HG03571 (cell line): ENCODE measurements at regions not wholly inside any gene's neighbourhood (a gene's known extent, or its start where the extent isn't known, plus 50 kb on each side); places are given as distances from the start of the nearest gene placed in this dataset.
"Not testable (repeated sequence)": the region's sequence is repeated elsewhere in the genome, so short reads cannot be mapped to it uniquely, and the experiment has no call there.

Experiments
- ATAC-seq: cut with Tn5 transposase; IDR thresholded peaks from one replicate; pipeline ENCODE4 v1.9.1; 2021; ENCODE audit not compliant: unreplicated experiment

GRCh38 chrX:123036401-123036800 lies 147.7 kb upstream of the GRIA3 start:
- ATAC-seq: no peak

DNA sequence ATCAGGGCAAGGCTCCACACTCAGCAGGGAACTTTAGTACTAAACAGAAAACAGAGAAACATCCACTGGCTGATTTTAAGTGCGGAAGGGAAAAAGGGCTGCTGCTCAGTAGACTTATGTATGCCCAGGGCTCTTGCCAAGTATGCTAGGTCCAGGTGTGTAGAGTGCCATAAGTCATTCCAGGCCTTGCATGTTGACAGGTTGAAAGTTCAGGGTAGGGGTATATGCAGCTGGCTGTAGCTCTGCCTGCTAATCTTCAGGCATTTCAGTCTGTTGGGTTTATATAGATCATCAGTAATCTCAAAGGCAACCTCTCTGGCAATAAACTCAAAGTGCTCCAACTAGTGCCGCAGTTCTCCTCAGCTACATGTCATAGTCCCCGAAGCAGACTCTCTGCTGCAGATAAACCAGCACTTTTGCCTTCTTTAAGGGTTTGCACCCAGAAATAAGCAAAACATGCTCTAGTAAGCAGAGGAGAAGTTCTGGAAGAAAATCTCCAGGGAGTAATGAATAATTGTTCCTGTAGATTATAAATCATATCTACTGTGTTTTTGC lies 134.9 kb upstream of the GRIA3 start:
- no peak for ATAC-seq

DNA sequence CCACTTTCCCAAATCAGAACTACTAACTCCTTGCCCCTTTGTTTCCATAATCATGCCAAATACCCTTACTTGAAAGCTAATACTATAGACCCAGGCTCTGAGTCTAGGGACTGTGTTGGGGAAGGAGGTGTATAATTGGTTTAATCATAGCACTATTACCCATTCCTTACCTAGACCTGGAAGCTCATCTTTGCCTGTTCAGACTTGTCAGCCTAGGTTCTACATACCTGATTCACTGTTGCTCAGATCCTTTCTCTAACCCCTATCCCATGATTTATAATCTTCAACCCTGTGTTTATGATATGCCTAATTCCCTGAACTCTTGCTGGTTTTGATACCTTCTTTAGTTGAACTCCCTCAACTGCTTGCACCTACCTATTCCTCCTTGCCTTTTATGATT lies 123.1 kb upstream of the GRIA3 start:
- ATAC-seq: no peak

GRCh38 chrX:123064053-123064452 lies 120.0 kb upstream of the GRIA3 start:
- no peak for ATAC-seq

GRCh38 chrX:123072686-123073385 lies 111.2 kb upstream of the GRIA3 start:
- no peak for ATAC-seq

DNA sequence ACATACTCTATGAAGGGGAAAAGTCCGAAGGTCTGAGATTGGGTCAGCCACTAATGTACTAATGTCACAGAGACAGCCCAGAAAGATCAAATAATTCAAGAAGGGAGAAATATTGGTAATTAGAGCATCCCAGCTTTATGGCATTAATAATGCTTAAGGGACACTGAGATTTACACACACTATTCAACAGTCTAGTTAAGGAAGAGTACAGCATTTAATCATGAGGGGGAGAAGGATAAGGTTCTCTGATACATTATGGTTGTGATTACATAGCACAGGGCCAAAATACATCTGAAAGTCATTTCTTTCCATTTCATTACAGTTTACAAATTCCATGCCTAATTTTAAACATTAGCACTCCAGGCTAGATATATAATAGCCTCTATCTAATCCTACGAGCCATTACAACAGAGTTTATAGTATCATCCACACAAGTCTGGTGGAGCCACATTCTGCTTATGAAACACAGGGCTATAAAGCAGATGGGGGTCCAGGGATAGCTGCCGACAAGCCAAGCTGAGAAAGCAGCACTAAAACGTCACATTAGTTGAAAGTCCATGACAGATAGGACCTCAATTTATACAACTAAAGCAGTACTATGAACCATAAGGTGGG lies 108.0 kb upstream of the GRIA3 start:
- no peak for ATAC-seq

DNA sequence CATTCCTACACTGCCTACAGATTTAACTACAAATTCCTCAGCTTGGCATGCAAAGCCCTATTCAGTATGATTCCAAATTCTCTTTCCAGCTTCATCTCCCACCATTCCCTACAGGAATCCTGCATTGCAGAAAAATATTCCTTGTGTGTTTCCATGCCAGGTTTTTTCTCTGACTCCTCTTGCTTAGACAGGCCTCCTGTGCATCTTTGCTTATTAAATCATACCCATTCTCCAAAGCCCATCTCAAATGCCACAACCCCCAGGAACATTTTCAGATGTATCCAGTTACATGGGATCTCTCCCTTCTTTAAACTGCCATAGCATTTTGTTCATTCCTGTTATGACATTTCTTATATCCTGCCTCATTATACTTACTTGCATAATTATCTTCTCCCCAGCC lies 106.4 kb upstream of the GRIA3 start:
- ATAC-seq: no peak

GRCh38 chrX:123080065-123080464 lies 104.0 kb upstream of the GRIA3 start:
- no peak for ATAC-seq

DNA sequence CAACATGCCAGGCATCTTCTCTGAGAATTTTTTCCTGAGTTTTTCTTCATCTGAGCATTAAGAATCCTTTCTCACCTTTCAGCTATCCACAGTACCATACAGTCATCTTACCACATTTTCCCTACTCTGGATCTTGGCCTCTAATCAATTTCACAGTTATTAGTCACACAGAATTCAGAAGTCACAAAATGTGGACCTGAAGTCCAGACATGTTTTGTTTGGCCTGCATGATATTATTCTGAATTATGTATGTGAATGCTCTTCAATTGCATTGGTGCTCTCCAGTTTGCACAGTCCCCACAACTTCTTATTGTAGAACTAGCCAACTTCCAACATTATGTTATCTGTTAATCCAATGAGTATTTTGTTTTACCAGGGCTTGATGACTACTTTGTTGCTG lies 102.3 kb upstream of the GRIA3 start:
- no peak for ATAC-seq

DNA sequence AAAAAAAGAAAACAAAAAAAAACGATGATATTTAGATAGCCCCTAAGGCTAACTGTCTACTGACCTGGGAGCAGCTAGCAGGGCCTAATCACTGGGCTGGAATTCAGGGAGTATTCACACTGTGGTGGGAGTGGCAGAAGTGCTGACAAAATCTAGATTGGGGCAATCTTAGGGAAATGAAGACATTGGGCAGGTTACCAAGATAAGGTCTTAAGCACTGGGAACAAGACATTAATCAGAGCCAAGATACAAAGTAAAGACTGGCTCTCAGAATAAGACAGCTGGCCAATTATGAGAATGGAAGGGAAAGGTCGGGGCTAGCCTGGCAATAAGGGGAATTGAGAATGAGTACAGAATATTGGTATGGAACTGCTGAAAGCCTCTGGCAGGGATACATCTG lies 100.2 kb upstream of the GRIA3 start:
- ATAC-seq: no peak

DNA sequence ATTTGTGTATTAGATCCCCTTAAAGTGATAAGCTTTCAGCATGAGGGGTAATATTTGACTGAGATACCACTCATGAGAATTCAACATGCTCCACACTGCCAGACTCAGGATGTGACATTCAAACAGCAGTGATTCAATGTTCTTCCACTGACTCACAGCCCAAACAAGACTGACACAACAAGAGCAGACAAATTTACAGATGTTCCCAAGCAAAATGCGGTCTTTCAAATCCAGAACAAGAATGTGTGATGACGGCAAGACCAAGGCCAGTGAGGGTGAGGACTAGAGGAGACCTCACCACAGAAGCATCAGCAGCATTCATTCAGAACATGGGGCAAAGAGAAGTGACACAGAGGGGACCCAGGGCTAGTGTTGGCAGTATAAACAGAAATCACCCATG lies 99.3 kb upstream of the GRIA3 start:
- ATAC-seq: no peak

DNA sequence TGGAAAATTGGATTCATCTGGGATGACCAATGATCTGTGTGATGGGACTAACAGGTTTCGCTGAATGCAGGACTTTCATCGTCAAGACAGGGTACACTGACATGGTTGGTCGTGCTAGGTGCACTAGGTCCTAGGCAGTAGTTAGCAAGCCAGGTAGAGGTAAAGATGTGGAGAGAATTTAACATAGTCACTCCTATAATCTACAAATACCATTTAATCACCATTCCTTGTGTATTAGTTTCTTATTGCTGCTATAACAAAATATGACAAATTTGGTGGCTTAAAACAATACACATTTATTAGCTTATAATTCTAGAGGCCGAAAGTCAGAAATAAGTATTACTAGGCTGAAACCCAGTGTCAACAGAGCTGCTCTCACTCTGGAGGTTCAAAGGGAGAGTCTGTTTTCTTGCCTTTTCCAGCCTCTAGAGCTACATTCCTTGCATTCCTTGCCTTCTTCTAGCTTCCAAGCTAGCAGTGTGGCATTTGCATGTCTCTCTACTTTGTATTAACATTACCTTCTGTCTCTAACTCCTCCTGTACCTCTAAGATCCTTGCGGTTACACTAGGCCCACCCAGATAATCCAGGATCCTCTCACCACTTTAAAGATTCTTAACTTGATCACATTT lies 98.7 kb upstream of the GRIA3 start:
- no peak for ATAC-seq

GRCh38 chrX:123086768-123087167 lies 97.3 kb upstream of the GRIA3 start:
- no peak for ATAC-seq

DNA sequence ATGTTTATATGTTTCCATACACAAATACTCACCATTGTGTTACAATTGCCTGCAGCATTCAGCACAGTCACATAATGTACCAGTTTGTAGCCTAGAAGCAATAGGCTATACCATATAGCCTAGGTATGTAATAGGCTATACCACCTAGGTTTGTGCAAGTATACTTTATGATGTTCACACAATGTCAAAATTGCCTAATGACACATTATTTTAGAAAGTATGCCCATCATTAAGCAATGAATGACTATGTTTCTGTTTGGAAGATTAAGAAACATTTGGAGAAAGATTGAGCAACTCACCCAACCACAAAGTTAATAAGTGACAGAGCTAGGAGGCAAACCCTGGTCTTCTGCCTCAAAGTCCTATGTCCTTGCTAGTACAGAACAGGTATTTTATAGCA lies 96.8 kb upstream of the GRIA3 start:
- ATAC-seq: no peak

DNA sequence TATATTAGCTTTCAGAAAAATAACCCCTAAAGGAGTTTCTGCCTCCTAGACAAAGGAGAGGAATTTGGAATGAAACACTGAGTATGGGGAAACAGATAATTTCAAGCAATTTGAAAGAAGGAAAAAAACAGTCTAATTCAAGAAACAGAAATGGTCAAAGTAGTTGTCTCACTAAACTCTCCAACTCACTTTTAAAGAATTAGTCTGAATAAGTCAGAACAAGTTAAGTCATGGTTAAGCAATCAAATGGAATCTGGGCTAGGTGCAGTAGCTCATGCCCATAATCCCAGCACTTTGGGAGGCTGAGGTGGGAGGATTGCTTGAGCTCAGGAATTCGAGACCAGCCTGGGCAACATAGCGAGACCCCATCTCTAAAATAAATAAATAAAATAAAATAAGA lies 95.7 kb upstream of the GRIA3 start:
- no peak for ATAC-seq

- ATAC-seq: no peak
These were observed 95.1 kb upstream of the GRIA3 start for GRCh38 chrX:123088930-123089329.

DNA sequence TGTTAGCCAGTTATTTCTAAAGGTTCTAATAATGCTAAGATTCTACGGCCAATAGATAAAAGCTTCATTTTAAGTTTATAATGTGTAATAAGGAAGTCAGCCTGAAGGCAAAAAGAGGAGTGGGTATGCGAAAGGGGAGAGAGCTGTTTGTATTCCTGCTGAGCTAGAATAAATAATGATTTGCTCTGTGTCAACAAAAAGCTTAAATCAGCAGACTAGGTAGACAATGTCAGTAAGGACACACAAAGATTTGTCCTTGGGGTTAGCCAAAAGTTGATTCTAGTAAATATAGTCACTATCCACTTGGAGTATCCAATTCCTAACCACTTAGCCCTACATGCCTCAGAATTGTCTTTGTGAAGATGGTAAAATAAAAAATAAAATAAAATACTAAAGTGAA lies 90.3 kb upstream of the GRIA3 start:
- ATAC-seq: no peak

DNA sequence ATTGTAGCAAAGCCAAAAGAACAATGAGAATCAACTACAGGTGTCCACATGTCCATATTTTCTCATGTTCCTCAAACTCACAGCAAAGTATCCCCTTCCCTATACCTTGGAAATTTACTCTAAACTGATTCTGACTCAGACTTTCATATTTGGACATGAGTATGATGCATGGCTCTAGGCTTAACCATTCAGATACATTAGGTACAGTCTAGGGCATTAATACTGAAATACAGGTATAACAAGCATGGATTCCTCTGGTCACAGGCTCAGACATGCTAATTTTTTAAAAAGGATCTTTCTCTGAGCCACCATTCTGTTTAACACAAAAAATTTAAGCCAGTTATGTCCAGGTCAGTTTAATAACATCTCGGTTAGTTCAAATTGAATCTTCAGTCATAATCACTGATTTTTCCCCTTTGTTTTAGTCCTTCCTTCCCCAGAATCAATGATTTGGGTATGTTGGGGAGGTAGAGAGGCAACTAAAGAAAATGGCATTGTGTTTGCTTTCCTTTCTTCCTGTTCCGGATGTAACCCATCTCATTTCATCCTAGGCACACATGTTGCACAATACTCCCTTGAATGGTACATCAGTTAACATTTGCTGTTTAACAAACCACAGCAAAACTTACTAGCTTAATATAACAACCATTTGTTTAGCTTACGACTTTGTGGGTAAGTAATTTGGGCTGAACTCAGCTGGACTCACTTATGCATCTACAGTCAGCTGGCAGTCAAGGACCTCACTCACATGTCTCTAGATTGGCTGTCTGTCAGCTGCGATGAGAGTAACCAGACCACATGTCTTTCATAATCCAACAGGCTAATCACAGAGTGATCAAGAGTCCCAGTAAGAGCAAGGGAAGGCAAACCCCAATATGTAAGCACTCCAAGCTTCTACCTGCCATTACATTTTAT lies 75.3 kb upstream of the GRIA3 start:
- ATAC-seq: no peak

GRCh38 chrX:123121241-123121640 lies 62.8 kb upstream of the GRIA3 start:
- no peak for ATAC-seq

DNA sequence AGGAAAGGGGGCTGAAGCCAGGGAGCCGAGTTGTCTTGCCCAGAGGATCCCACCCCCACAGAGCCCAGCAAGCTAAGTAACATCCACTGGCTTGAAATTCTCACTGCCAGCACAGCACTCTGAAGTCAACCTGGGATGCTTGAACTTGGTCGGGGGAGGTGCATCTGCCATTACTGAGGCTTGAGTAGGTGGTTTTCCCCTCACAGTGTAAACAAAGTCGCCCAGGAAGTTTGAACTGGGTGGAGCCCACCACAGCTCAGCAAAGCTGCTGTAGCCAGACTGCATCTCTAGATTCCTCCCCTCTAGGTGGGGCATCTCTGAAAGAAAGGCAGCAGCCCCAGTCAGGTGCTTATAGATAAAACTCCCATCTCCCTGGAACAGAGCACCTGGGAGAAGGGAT lies 54.3 kb upstream of the GRIA3 start:
- not testable (repeated sequence) for ATAC-seq
